ENCODE measurements at regions not wholly inside any gene's neighbourhood (a gene's known extent, or its start where the extent isn't known, plus 50 kb on each side); places are given as distances from the start of the nearest gene placed in this dataset.

GRCh38 chr4:175377203-175377602 lies 434.9 kb downstream of the GPM6A start:
- DNase-seq: no peak

- no peak for DNase-seq
Measured at GRCh38 chr4:175378372-175378771, 433.7 kb downstream of the GPM6A start.

GRCh38 chr4:175380841-175381240 lies 431.2 kb downstream of the GPM6A start:
- DNase-seq: no peak

- no peak for DNase-seq
Measured at GRCh38 chr4:175385797-175386196, 426.3 kb downstream of the GPM6A start.

GRCh38 chr4:175386776-175387507 lies 425.1 kb downstream of the GPM6A start:
- DNase-seq: no peak

GRCh38 chr4:175394208-175394607 lies 417.9 kb downstream of the GPM6A start:
- DNase-seq: no peak

- DNase-seq: no peak
Measured at GRCh38 chr4:175405961-175406360, 406.1 kb downstream of the GPM6A start.

GRCh38 chr4:175407926-175408325 lies 404.1 kb downstream of the GPM6A start:
- no peak for DNase-seq

GRCh38 chr4:175411251-175411650 lies 400.8 kb downstream of the GPM6A start:
- no peak for DNase-seq

GRCh38 chr4:175412161-175412560 lies 399.9 kb downstream of the GPM6A start:
- peak; percentile 45 for DNase-seq

GRCh38 chr4:175412746-175413145 lies 399.3 kb downstream of the GPM6A start:
- no peak for DNase-seq

- DNase-seq: no peak
Measured at GRCh38 chr4:175413561-175413960, 398.5 kb downstream of the GPM6A start.

GRCh38 chr4:175414602-175415001 lies 397.5 kb downstream of the GPM6A start:
- no peak for DNase-seq

GRCh38 chr4:175418516-175418915 lies 393.5 kb downstream of the GPM6A start:
- no peak for DNase-seq

- no peak for DNase-seq
Measured at GRCh38 chr4:175419236-175419718, 392.8 kb downstream of the GPM6A start.

- no peak for DNase-seq
Measured at GRCh38 chr4:175421506-175421905, 390.6 kb downstream of the GPM6A start.

GRCh38 chr4:175422331-175422730 lies 389.7 kb downstream of the GPM6A start:
- DNase-seq: no peak

GRCh38 chr4:175424111-175424510 lies 388.0 kb downstream of the GPM6A start:
- no peak for DNase-seq

- no peak for DNase-seq
Measured at GRCh38 chr4:175427751-175428150, 384.3 kb downstream of the GPM6A start.

- no peak for DNase-seq
Measured at GRCh38 chr4:175431694-175432093, 380.4 kb downstream of the GPM6A start.

GRCh38 chr4:175435381-175435783 lies 376.7 kb downstream of the GPM6A start:
- no peak for DNase-seq

GRCh38 chr4:175436196-175436595 lies 375.9 kb downstream of the GPM6A start:
- DNase-seq: no peak

GRCh38 chr4:175440786-175441185 lies 371.3 kb downstream of the GPM6A start:
- no peak for DNase-seq

GRCh38 chr4:175441256-175441655 lies 370.8 kb downstream of the GPM6A start:
- DNase-seq: no peak

- DNase-seq: no peak
Measured at GRCh38 chr4:175443547-175443946, 368.5 kb downstream of the GPM6A start.
